GM12865 (cell line): ENCODE measurements at regions not wholly inside any gene's neighbourhood (a gene's known extent, or its start where the extent isn't known, plus 50 kb on each side); places are given as distances from the start of the nearest gene placed in this dataset.
"Not testable (repeated sequence)": the region's sequence is repeated elsewhere in the genome, so short reads cannot be mapped to it uniquely, and the experiment has no call there.

Experiments
- DNase-seq: peaks from one replicate; pipeline ENCODE4 v3.0.0; 2010; ENCODE audit warnings: low read depth
- H3K4me3 ChIP-seq: 2 replicates; pipeline ENCODE4 v1.5.1; 2011; ENCODE audit warnings: mild to moderate bottlenecking, low read depth, low read length, control low read depth
- CTCF ChIP-seq: IDR thresholded peaks from 2 replicates; pipeline ENCODE4 v1.5.1; 2011; ENCODE audit warnings: low read length, control low read depth, low read depth, inconsistent platforms; ENCODE audit not compliant: insufficient read depth; ENCODE audit errors: missing control alignments

GRCh38 chr10:7108141-7108540 lies 302.7 kb downstream of the SFMBT2 start:
- no peak for DNase-seq
- no peak for TF ChIP-seq CTCF
- H3K4me3 ChIP-seq: no peak overlapping the region

DNA sequence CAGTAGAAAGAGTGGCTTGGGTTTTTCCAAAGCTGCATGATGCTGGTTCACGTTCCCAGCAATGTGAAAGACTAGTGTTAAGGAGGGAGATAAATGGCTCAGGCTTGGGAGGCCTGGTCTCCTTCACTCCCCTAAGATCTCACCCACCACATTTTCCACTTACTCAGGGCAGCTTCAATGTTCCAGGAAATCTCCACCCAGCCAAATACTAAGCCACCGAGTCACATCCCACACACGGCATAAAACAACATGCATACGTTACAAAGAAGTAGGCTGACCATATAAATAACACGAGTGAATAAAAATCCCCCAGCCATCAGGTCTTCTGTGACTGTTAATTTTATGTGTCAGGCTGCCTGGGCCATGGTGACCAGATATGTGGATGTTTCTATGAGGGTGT lies 303.5 kb downstream of the SFMBT2 start:
- no peak for DNase-seq
- no peak for TF ChIP-seq CTCF
- no peak overlapping the region for H3K4me3 ChIP-seq

DNA sequence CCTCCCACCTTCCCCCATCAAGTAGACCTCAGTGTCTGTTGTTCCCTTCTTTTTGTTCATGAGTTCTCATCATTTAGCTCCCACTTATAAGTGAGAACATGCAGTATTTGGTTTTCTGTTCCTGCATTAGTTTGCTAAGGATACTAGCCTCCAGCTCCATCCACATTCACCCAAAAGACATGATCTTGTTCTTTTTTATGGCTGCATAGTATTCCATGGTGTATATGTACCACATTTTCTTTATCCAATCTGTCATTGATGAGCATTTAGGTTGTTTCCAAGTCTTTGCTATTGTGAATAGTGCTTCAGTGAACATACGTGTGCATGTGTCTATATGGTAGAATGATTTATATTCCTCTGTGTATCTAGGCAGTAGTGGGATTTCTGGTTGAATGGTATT lies 306.5 kb downstream of the SFMBT2 start:
- not testable (repeated sequence) for H3K4me3 ChIP-seq, DNase-seq

GRCh38 chr10:7102557-7103349 lies 308.1 kb downstream of the SFMBT2 start:
- peak; percentile 13 for DNase-seq
- TF ChIP-seq CTCF: no peak
- no peak overlapping the region for H3K4me3 ChIP-seq

- H3K4me3 ChIP-seq: no peak overlapping the region
- no peak for TF ChIP-seq CTCF
- no peak for DNase-seq
Measured at GRCh38 chr10:7102084-7102483, 308.8 kb downstream of the SFMBT2 start.

- DNase-seq: no peak
- no peak overlapping the region for H3K4me3 ChIP-seq
- no peak for TF ChIP-seq CTCF
Measured at GRCh38 chr10:7101451-7101850, 309.4 kb downstream of the SFMBT2 start.

- no peak for DNase-seq
Measured at GRCh38 chr10:7100032-7100702, 310.7 kb downstream of the SFMBT2 start.

More at GRCh38 chr10:7100032-7100702, 310.7 kb downstream of the SFMBT2 start:
- no peak for TF ChIP-seq CTCF
- no peak overlapping the region for H3K4me3 ChIP-seq
